Uterus (tissue), 2 donors: ENCODE measurements at regions not wholly inside any gene's neighbourhood (a gene's known extent, or its start where the extent isn't known, plus 50 kb on each side); places are given as distances from the start of the nearest gene placed in this dataset.

ENCODE experiments used
- CTCF ChIP-seq, 4 experiments: fragments of 200-600 bp in 2 of 4; fragments of 450-650 bp in 2 of 4; sonication (generic) in 2 of 4; IDR thresholded peaks; one replicate each; pipeline ENCODE4 v1.5.1; 2016 to 2019; ENCODE audit warnings: antibody characterized with exemption in 4 of 4, mild to moderate bottlenecking in 2 of 4, moderate library complexity in 1 of 4
- POLR2A ChIP-seq, 2 donors: fragments of 450-650 bp; IDR thresholded peaks; one replicate each; pipeline ENCODE4 v1.6.1; 2016; ENCODE audit warnings: antibody characterized with exemption in 2 of 2, mild to moderate bottlenecking in 1 of 2, moderate library complexity in 1 of 2

- TF ChIP-seq POLR2A (IDR thresholded peaks at IDR 0.05) (no peak), CTCF (IDR thresholded peaks at IDR 0.05) (no peak)
Measured at GRCh38 chr3:190926619-190927018, 64.1 kb upstream of the GMNC start.
